ENCODE measurements at regions not wholly inside any gene's neighbourhood (a gene's known extent, or its start where the extent isn't known, plus 50 kb on each side); places are given as distances from the start of the nearest gene placed in this dataset.

DNA sequence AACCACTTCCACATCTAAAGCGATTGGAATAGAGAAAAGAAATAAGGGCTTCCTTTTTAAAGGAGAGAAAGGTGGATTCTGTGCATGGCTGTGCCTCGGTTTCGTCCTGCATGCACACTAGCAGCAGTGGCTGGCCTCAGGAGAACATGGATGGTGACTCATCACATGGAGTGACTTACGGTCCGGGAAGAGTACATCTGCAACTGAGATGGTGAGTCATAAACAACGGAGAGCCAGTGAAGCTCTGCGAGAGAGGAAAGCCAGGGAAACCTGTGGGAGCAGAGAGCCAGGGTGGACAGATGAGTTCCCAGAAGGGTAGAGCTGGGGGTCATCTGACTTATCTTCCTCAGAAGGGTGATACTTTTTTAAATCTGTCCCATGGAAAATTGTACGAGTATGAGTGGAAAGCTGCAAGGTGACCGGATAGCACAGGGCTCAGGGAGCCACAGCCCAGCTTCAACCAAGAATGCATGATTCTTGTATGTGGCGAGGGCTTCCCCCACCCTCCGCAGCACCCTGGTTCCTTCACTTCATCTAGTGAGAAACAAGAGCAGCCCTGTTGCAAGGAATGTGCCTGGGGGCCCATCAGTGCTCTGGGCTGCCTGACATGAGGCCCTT lies 259.1 kb downstream of the KLF6 start:
- dilution Hi-C loops (cut with HindIII; ENCODE audit: low sequenced_read_pairs, unreplicated experiment), result no loop called here
- peak overlapping the region in 1 of 2 experiments; percentile 66; a peak in 2 of 4 replicates for H4K8ac ChIP-seq (ENCODE audit: low read depth in 2 of 2, low read length in 2 of 2)
- H3K4me2 ChIP-seq (ENCODE audit: low read depth, low read length), result no peak overlapping the region
- H3K9me3 ChIP-seq (ENCODE audit: control insufficient read depth, insufficient read depth, low read length), result no peaks in the 10 kb centered on the region
- peaks cover 14% of the 10 kb centered on the region for H3K4me1 ChIP-seq (ENCODE audit: control insufficient read depth, insufficient read depth, low read length)
- H3K4ac ChIP-seq (ENCODE audit: low read depth, low read length), result peak overlapping the region; percentile 87
- peak overlapping the region; percentile 3; the same call in 1 of the 2 replicates for H3K56ac ChIP-seq (ENCODE audit: extremely low read depth, insufficient read depth, low read length)
- no peaks in the 10 kb centered on the region for H4K20me1 ChIP-seq (ENCODE audit: insufficient read depth, low read length)
- 4% methylated on average over 4 of the region's 11 CpGs; no CpG with 5 or more reads in 1 of the 2 experiments for WGBS, 2 experiments (ENCODE audit: extremely low coverage in 2 of 2, insufficient read length in 1 of 2)
- H3K23ac ChIP-seq (ENCODE audit: low read depth, low read length), result peak overlapping the region; percentile 77
- peak overlapping the region; percentile 7; the same call in 1 of the 2 replicates for H4K5ac ChIP-seq (ENCODE audit: low read depth, low read length)
- no peak overlapping the region for H3K4me3 ChIP-seq (ENCODE audit: insufficient read depth, low read depth, low read length)
- BruUV-seq (replicated peaks), result no TSS peak
- H2BK120ac ChIP-seq (ENCODE audit: low read depth, low read length), result peak overlapping the region; percentile 93
- H4K91ac ChIP-seq (ENCODE audit: insufficient read depth, low read depth, low read length), result peak overlapping the region; percentile 51
- peaks cover 0 to 5% of the 10 kb centered on the region in 2 experiments; a peak in 1 of 4 replicates for H3K79me1 ChIP-seq (ENCODE audit: low read depth in 1 of 2, low read length in 2 of 2)
- DNase-seq, result peak; percentile 99
- peaks cover 16% of the 10 kb centered on the region for H3K9me1 ChIP-seq (ENCODE audit: insufficient read depth, low read length)
- H2AK9ac ChIP-seq (replicated peaks; ENCODE audit: low read depth, low read length, poor library complexity), result peak overlapping the region; percentile 21
- H3K27me3 ChIP-seq (ENCODE audit: control insufficient read depth, insufficient read depth, low read length), result no peaks in the 10 kb centered on the region
- intact Hi-C loops (cut with micrococcal nuclease), result loop anchor here (2.0 to 5.0 kb wide), 2 partner anchors 57 to 74 kb away; no protein-coding TSS in a partner anchor
- peak overlapping the region; percentile 49 for H3K27ac ChIP-seq (ENCODE audit: insufficient read depth, low read length)
- CTCF ChIA-PET, result no interaction called here
- peak; percentile 97 for ATAC-seq (ENCODE audit: low read depth)
- H2AK5ac ChIP-seq (ENCODE audit: low read depth, low read length), result peak overlapping the region; percentile 87
- peak overlapping the region; percentile 26; the same call in 2 of the 3 replicates for H2BK15ac ChIP-seq (ENCODE audit: low read depth, low read length)
- in situ Hi-C loops (cut with MboI; ENCODE audit: low sequenced_read_pairs), result no loop called here
- no peaks in the 10 kb centered on the region for H3K36me3 ChIP-seq (ENCODE audit: control insufficient read depth, insufficient read depth, low read length)
- H3K14ac ChIP-seq (replicated peaks; ENCODE audit: low read depth, low read length), result peak overlapping the region; percentile 76
- H3K18ac ChIP-seq (ENCODE audit: low read depth, low read length), result peak overlapping the region; percentile 8; the same call in 1 of the 2 replicates
- H2BK20ac ChIP-seq (ENCODE audit: low read depth, low read length), result peak overlapping the region; percentile 87
- peak overlapping the region; percentile 55 for H2BK5ac ChIP-seq (ENCODE audit: low read depth, low read length, poor library complexity, severe bottlenecking)
- peak overlapping the region; percentile 46 for H2AFZ ChIP-seq (replicated peaks; ENCODE audit: low read length, poor library complexity)
- POLR2A ChIA-PET (ENCODE audit: unreplicated experiment), result no interaction called here
- H3K9ac ChIP-seq (ENCODE audit: low read depth, low read length), result no peak overlapping the region
- TF ChIP-seq MXI1 (IDR thresholded peaks at IDR 0.05; ENCODE audit: borderline replicate concordance, low read depth, low read length), result no peak
- no peak; the same call in 1 of the 2 replicates for TF ChIP-seq SMC3 (IDR thresholded peaks at IDR 0.05; ENCODE audit: low read depth, low read length)
- TF ChIP-seq RAD21 (IDR thresholded peaks at IDR 0.05; ENCODE audit: low read length), result peak; percentile 39
- TF ChIP-seq, protein P1, sequence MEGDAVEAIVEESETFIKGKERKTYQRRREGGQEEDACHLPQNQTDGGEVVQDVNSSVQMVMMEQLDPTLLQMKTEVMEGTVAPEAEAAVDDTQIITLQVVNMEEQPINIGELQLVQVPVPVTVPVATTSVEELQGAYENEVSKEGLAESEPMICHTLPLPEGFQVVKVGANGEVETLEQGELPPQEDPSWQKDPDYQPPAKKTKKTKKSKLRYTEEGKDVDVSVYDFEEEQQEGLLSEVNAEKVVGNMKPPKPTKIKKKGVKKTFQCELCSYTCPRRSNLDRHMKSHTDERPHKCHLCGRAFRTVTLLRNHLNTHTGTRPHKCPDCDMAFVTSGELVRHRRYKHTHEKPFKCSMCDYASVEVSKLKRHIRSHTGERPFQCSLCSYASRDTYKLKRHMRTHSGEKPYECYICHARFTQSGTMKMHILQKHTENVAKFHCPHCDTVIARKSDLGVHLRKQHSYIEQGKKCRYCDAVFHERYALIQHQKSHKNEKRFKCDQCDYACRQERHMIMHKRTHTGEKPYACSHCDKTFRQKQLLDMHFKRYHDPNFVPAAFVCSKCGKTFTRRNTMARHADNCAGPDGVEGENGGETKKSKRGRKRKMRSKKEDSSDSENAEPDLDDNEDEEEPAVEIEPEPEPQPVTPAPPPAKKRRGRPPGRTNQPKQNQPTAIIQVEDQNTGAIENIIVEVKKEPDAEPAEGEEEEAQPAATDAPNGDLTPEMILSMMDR (conservative IDR thresholded peaks at IDR 0.05; ENCODE audit: low read depth, low read length), result no peak
- TF ChIP-seq MAZ (IDR thresholded peaks at IDR 0.05; ENCODE audit: borderline replicate concordance, low read depth, low read length), result 0 out of 2 replicates have a peak, but pooled peaks have one; percentile 30
- peak; percentile 11 for TF ChIP-seq RCOR1 (IDR thresholded peaks at IDR 0.05; ENCODE audit: insufficient replicate concordance, low read length)
- TF ChIP-seq BHLHE40 (IDR thresholded peaks at IDR 0.05; ENCODE audit: low read depth, low read length), result peak; percentile 72; the same call in 1 of the 2 replicates
- TF ChIP-seq, protein P2, sequence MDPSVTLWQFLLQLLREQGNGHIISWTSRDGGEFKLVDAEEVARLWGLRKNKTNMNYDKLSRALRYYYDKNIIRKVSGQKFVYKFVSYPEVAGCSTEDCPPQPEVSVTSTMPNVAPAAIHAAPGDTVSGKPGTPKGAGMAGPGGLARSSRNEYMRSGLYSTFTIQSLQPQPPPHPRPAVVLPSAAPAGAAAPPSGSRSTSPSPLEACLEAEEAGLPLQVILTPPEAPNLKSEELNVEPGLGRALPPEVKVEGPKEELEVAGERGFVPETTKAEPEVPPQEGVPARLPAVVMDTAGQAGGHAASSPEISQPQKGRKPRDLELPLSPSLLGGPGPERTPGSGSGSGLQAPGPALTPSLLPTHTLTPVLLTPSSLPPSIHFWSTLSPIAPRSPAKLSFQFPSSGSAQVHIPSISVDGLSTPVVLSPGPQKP (IDR thresholded peaks at IDR 0.05; ENCODE audit: borderline replicate concordance, low read depth, low read length), result no peak
- TF ChIP-seq FOS (IDR thresholded peaks at IDR 0.05; ENCODE audit: low read depth, low read length), result peak; percentile 100
- no peak for TF ChIP-seq POLR2A (IDR thresholded peaks at IDR 0.05; ENCODE audit: low read depth, low read length)
- TF ChIP-seq USF2 (IDR thresholded peaks at IDR 0.05; ENCODE audit: low read depth, low read length), result peak; percentile 41; the same call in 1 of the 2 replicates
- no peak for TF ChIP-seq RFX5 (IDR thresholded peaks at IDR 0.05; ENCODE audit: low read depth, low read length)
- TF ChIP-seq CHD1 (IDR thresholded peaks at IDR 0.05; ENCODE audit: low read depth, low read length), result no peak
- TF ChIP-seq MAFK (IDR thresholded peaks at IDR 0.05; ENCODE audit: low read depth, low read length), result 0 out of 2 replicates have a peak, but pooled peaks have one; percentile 15
